Endothelial cell of umbilical vein (primary cell): ENCODE measurements at regions not wholly inside any gene's neighbourhood (a gene's known extent, or its start where the extent isn't known, plus 50 kb on each side); places are given as distances from the start of the nearest gene placed in this dataset.
"Not testable (repeated sequence)": the region's sequence is repeated elsewhere in the genome, so short reads cannot be mapped to it uniquely, and the experiment has no call there.

Source experiments
- FOS ChIP-seq: IDR thresholded peaks from 2 replicates; pipeline ENCODE4 v1.6.1; 2011; ENCODE audit warnings: mild to moderate bottlenecking, low read length, moderate library complexity, borderline replicate concordance; ENCODE audit not compliant: insufficient read depth
- TF ChIP-seq, protein P1 (sequence below), 2 donors: IDR thresholded peaks; 1 replicate in 1 of 2; 2 replicates in 1 of 2; pipeline ENCODE4 v1.5.1; 2011; ENCODE audit warnings: low read length in 2 of 2, mild to moderate bottlenecking in 2 of 2, moderate library complexity in 2 of 2, control low read depth in 1 of 2, inconsistent platforms in 1 of 2, low read depth in 1 of 2; ENCODE audit not compliant: insufficient read depth in 1 of 2; ENCODE audit errors: extremely low read depth in 1 of 2

DNA sequence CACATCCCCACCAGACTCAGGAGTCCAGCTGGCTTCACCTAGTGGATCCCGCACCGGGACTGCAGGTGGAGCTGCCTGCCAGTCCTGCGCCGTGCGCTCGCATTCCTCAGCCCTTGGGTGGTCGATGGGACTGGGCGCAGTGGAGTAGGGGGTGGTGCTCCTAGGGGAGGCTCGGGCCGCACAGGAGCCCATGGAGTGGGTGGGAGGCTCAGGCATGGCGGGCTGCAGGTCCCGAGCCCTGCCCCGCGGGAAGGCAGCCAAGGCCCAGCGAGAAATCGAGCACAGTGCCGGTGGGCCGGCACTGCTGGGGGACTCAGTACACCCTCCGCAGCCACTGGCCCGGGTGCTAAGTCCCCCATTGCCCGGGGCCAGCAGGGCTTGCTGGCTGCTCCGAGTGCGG, 153.7 kb upstream of the NRIP1 start:
- TF ChIP-seq, protein P1, sequence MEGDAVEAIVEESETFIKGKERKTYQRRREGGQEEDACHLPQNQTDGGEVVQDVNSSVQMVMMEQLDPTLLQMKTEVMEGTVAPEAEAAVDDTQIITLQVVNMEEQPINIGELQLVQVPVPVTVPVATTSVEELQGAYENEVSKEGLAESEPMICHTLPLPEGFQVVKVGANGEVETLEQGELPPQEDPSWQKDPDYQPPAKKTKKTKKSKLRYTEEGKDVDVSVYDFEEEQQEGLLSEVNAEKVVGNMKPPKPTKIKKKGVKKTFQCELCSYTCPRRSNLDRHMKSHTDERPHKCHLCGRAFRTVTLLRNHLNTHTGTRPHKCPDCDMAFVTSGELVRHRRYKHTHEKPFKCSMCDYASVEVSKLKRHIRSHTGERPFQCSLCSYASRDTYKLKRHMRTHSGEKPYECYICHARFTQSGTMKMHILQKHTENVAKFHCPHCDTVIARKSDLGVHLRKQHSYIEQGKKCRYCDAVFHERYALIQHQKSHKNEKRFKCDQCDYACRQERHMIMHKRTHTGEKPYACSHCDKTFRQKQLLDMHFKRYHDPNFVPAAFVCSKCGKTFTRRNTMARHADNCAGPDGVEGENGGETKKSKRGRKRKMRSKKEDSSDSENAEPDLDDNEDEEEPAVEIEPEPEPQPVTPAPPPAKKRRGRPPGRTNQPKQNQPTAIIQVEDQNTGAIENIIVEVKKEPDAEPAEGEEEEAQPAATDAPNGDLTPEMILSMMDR (IDR thresholded peaks at IDR 0.05; ENCODE audit: extremely low read depth in 1 of 2, insufficient read depth in 1 of 2, low read depth in 1 of 2, low read length in 2 of 2): not testable (repeated sequence)
- TF ChIP-seq FOS: not testable (repeated sequence)
